Mesendoderm (in vitro differentiated cells): ENCODE measurements at regions not wholly inside any gene's neighbourhood (a gene's known extent, or its start where the extent isn't known, plus 50 kb on each side); places are given as distances from the start of the nearest gene placed in this dataset.

Experiments
- DNase-seq: peaks from one replicate; pipeline ENCODE4 v3.0.0; 2013
- H2AK5ac ChIP-seq: 2 replicates; pipeline ENCODE4 v1.6.1; 2013; ENCODE audit warnings: low read length, inconsistent platforms
- H2BK120ac ChIP-seq: 2 replicates; pipeline ENCODE4 v1.6.1; 2013; ENCODE audit warnings: low read depth, mild to moderate bottlenecking, low read length, moderate library complexity, mixed read lengths
- H2BK15ac ChIP-seq: replicated peaks from 2 replicates; pipeline ENCODE4 v1.6.1; 2013; ENCODE audit warnings: low read depth, mild to moderate bottlenecking, moderate library complexity
- H2BK5ac ChIP-seq: 2 replicates; pipeline ENCODE4 v1.6.1; 2013; ENCODE audit warnings: low read length, inconsistent platforms
- H3K18ac ChIP-seq: 2 replicates; pipeline ENCODE4 v1.6.1; 2013; ENCODE audit warnings: mild to moderate bottlenecking, low read length, mixed read lengths
- H3K23ac ChIP-seq: one replicate; pipeline ENCODE4 v1.6.1; 2013; ENCODE audit warnings: low read length
- H3K27ac ChIP-seq: 2 replicates; pipeline ENCODE4 v1.5.1; 2013; ENCODE audit warnings: low read depth, mild to moderate bottlenecking, inconsistent platforms, low read length, moderate library complexity
- H3K27me3 ChIP-seq: 2 replicates; pipeline ENCODE4 v1.6.1; 2013; ENCODE audit warnings: low read length, control low read depth, mild to moderate bottlenecking, inconsistent platforms; ENCODE audit not compliant: insufficient read depth, poor library complexity
- H3K36me3 ChIP-seq: 2 replicates; pipeline ENCODE4 v1.6.1; 2013; ENCODE audit warnings: low read length, inconsistent platforms; ENCODE audit not compliant: control insufficient read depth, insufficient read depth
- H3K4ac ChIP-seq: one replicate; pipeline ENCODE4 v1.6.1; 2013; ENCODE audit warnings: low read depth, mild to moderate bottlenecking, low read length, moderate library complexity
- H3K4me1 ChIP-seq: 2 replicates; pipeline ENCODE4 v1.6.1; 2013; ENCODE audit warnings: low read depth, low read length, inconsistent platforms; ENCODE audit not compliant: control insufficient read depth
- H3K4me2 ChIP-seq: 2 replicates; pipeline ENCODE4 v1.6.1; 2013; ENCODE audit warnings: low read length
- H3K4me3 ChIP-seq: 2 replicates; pipeline ENCODE4 v1.5.1; 2013; ENCODE audit warnings: mild to moderate bottlenecking, low read length
- H3K56ac ChIP-seq: one replicate; pipeline ENCODE4 v1.6.1; 2013; ENCODE audit warnings: low read length
- H3K79me1 ChIP-seq: 2 replicates; pipeline ENCODE4 v1.6.1; 2013; ENCODE audit warnings: low read length, inconsistent platforms
- H3K79me2 ChIP-seq: 2 replicates; pipeline ENCODE4 v1.6.1; 2013; ENCODE audit warnings: mild to moderate bottlenecking, low read length; ENCODE audit not compliant: control insufficient read depth, insufficient read depth
- H3K9ac ChIP-seq: 2 replicates; pipeline ENCODE4 v1.6.1; 2013; ENCODE audit warnings: low read length, inconsistent platforms
- H4K5ac ChIP-seq: one replicate; pipeline ENCODE4 v1.6.1; 2013; ENCODE audit warnings: low read length
- H4K8ac ChIP-seq: one replicate; pipeline ENCODE4 v1.6.1; 2013; ENCODE audit warnings: low read depth, mild to moderate bottlenecking, control low read depth, low read length, moderate library complexity
- WGBS: extraction: QIAGEN DNeasy Blood & Tissue Kit; methylation state at CpG from one replicate; pipeline ENCODE4 v1.1.7; 2013; ENCODE audit warnings: low lambda C conversion rate, missing lambda C conversion rate; ENCODE audit not compliant: insufficient coverage; ENCODE audit errors: extremely low coverage; 5-methylcytosine and 5-hydroxymethylcytosine counted together

- Histone ChIP-seq H2AK5ac (no peak overlapping the region), H3K4me1 (no peaks in the 10 kb centered on the region), H3K27ac (no peak overlapping the region), H3K56ac (no peak overlapping the region), H2BK15ac (no peak overlapping the region), H3K4me2 (no peak overlapping the region), H3K4ac (no peak overlapping the region), H3K9ac (no peak overlapping the region), H3K36me3 (no peaks in the 10 kb centered on the region), H2BK5ac (no peak overlapping the region), H3K27me3 (no peaks in the 10 kb centered on the region), H4K8ac (no peak overlapping the region), H3K79me1 (no peaks in the 10 kb centered on the region), H2BK120ac (no peak overlapping the region), H3K23ac (no peak overlapping the region), H3K18ac (no peak overlapping the region), H3K4me3 (no peak overlapping the region), H4K5ac (no peak overlapping the region), H3K79me2 (no peaks in the 10 kb centered on the region)
- WGBS, result no CpG with 5 or more reads among the region's 8 CpGs
- no peak for DNase-seq
Observed at GRCh38 chr21:36608041-36608896, 90.6 kb upstream of the SIM2 start.

- no peak overlapping the region for H3K4ac ChIP-seq
- no peaks in the 10 kb centered on the region for H3K79me1 ChIP-seq
- no peak overlapping the region for H3K23ac ChIP-seq
- H2BK15ac ChIP-seq, result no peak overlapping the region
- no peak overlapping the region for H2BK5ac ChIP-seq
- H3K4me1 ChIP-seq, result no peaks in the 10 kb centered on the region
- H2AK5ac ChIP-seq, result no peak overlapping the region
- no peak overlapping the region for H3K9ac ChIP-seq
- H3K4me3 ChIP-seq, result no peak overlapping the region
- no peak overlapping the region for H3K4me2 ChIP-seq
- no peak overlapping the region for H3K27ac ChIP-seq
- DNase-seq, result no peak
- no peak overlapping the region for H4K8ac ChIP-seq
- no peak overlapping the region for H3K56ac ChIP-seq
- H2BK120ac ChIP-seq, result no peak overlapping the region
- no peaks in the 10 kb centered on the region for H3K36me3 ChIP-seq
- no CpG with 5 or more reads among the region's 1 CpG for WGBS
- no peak overlapping the region for H3K18ac ChIP-seq
- no peak overlapping the region for H4K5ac ChIP-seq
- H3K27me3 ChIP-seq, result no peaks in the 10 kb centered on the region
- H3K79me2 ChIP-seq, result no peaks in the 10 kb centered on the region
Observed at GRCh38 chr21:36608897-36609225, 90.1 kb upstream of the SIM2 start.

GRCh38 chr21:36609654-36610053 lies 89.3 kb upstream of the SIM2 start:
- no peak overlapping the region for H2BK15ac ChIP-seq
- no peaks in the 10 kb centered on the region for H3K4me1 ChIP-seq
- H3K56ac ChIP-seq, result no peak overlapping the region
- no peak overlapping the region for H3K4me3 ChIP-seq
- H2AK5ac ChIP-seq, result no peak overlapping the region
- no peak overlapping the region for H3K4me2 ChIP-seq
- no peak overlapping the region for H3K9ac ChIP-seq
- no peaks in the 10 kb centered on the region for H3K27me3 ChIP-seq
- H4K8ac ChIP-seq, result no peak overlapping the region
- no peak overlapping the region for H2BK120ac ChIP-seq
- no peak overlapping the region for H4K5ac ChIP-seq
- no peaks in the 10 kb centered on the region for H3K79me2 ChIP-seq
- no peaks in the 10 kb centered on the region for H3K79me1 ChIP-seq
- no peak overlapping the region for H3K18ac ChIP-seq
- H3K4ac ChIP-seq, result no peak overlapping the region
- H2BK5ac ChIP-seq, result no peak overlapping the region
- H3K23ac ChIP-seq, result no peak overlapping the region
- no peak for DNase-seq
- no peaks in the 10 kb centered on the region for H3K36me3 ChIP-seq
- H3K27ac ChIP-seq, result no peak overlapping the region

GRCh38 chr21:36610201-36610600 lies 88.7 kb upstream of the SIM2 start:
- H3K27ac ChIP-seq, result no peak overlapping the region
- H2AK5ac ChIP-seq, result no peak overlapping the region
- no peak overlapping the region for H3K9ac ChIP-seq
- no peaks in the 10 kb centered on the region for H3K4me1 ChIP-seq
- H3K4ac ChIP-seq, result no peak overlapping the region
- H3K23ac ChIP-seq, result no peak overlapping the region
- no peaks in the 10 kb centered on the region for H3K36me3 ChIP-seq
- no peak overlapping the region for H3K18ac ChIP-seq
- no peak overlapping the region for H3K4me2 ChIP-seq
- no CpG with 5 or more reads among the region's 1 CpG for WGBS
- no peak overlapping the region for H2BK5ac ChIP-seq
- no peak overlapping the region for H4K8ac ChIP-seq
- no peaks in the 10 kb centered on the region for H3K27me3 ChIP-seq
- H2BK15ac ChIP-seq, result no peak overlapping the region
- H3K56ac ChIP-seq, result no peak overlapping the region
- H3K79me1 ChIP-seq, result no peaks in the 10 kb centered on the region
- no peaks in the 10 kb centered on the region for H3K79me2 ChIP-seq
- H4K5ac ChIP-seq, result no peak overlapping the region
- H2BK120ac ChIP-seq, result no peak overlapping the region
- H3K4me3 ChIP-seq, result no peak overlapping the region
- no peak for DNase-seq

GRCh38 chr21:36610935-36611334 lies 88.0 kb upstream of the SIM2 start:
- H3K9ac ChIP-seq, result no peak overlapping the region
- no peaks in the 10 kb centered on the region for H3K4me1 ChIP-seq
- H4K5ac ChIP-seq, result no peak overlapping the region
- DNase-seq, result no peak
- no peaks in the 10 kb centered on the region for H3K79me2 ChIP-seq
- no peak overlapping the region for H3K4me2 ChIP-seq
- no peaks in the 10 kb centered on the region for H3K79me1 ChIP-seq
- no peak overlapping the region for H3K4me3 ChIP-seq
- no peak overlapping the region for H2BK120ac ChIP-seq
- no peak overlapping the region for H4K8ac ChIP-seq
- no peak overlapping the region for H2AK5ac ChIP-seq
- no peak overlapping the region for H3K27ac ChIP-seq
- H3K27me3 ChIP-seq, result no peaks in the 10 kb centered on the region
- H3K18ac ChIP-seq, result no peak overlapping the region
- no peak overlapping the region for H3K56ac ChIP-seq
- no peak overlapping the region for H2BK5ac ChIP-seq
- H2BK15ac ChIP-seq, result no peak overlapping the region
- H3K23ac ChIP-seq, result no peak overlapping the region
- WGBS, result no CpG with 5 or more reads among the region's 7 CpGs
- no peaks in the 10 kb centered on the region for H3K36me3 ChIP-seq
- H3K4ac ChIP-seq, result no peak overlapping the region

GRCh38 chr21:36611379-36611778 lies 87.5 kb upstream of the SIM2 start:
- Histone ChIP-seq H3K79me1 (no peaks in the 10 kb centered on the region), H3K4me3 (no peak overlapping the region), H3K36me3 (no peaks in the 10 kb centered on the region), H2BK120ac (no peak overlapping the region), H3K79me2 (no peaks in the 10 kb centered on the region), H4K5ac (no peak overlapping the region), H3K27me3 (no peaks in the 10 kb centered on the region), H3K9ac (no peak overlapping the region), H3K18ac (no peak overlapping the region), H4K8ac (no peak overlapping the region), H3K23ac (no peak overlapping the region), H3K56ac (no peak overlapping the region), H3K4me2 (no peak overlapping the region), H2BK15ac (no peak overlapping the region), H2BK5ac (no peak overlapping the region), H3K4me1 (no peaks in the 10 kb centered on the region), H2AK5ac (no peak overlapping the region), H3K4ac (no peak overlapping the region), H3K27ac (no peak overlapping the region)
- no CpG with 5 or more reads among the region's 8 CpGs for WGBS
- no peak for DNase-seq
